SK-N-SH treated with all-trans-retinoic acid at 6 μM for 48 hours (cell line): ENCODE measurements at regions not wholly inside any gene's neighbourhood (a gene's known extent, or its start where the extent isn't known, plus 50 kb on each side); places are given as distances from the start of the nearest gene placed in this dataset.

Source experiments
- ATAC-seq: fragments of 200-7000 bp; cut with Tn5 transposase; 3 replicates; pipeline ENCODE4 v1.9.1; 2020; ENCODE audit warnings: mild to moderate bottlenecking, moderate library complexity
- ARNTL ChIP-seq: fragments of 450-650 bp; formaldehyde crosslinking; IDR thresholded peaks from 2 replicates; pipeline ENCODE4 v1.5.0; 2020; ENCODE audit warnings: low read depth, mild to moderate bottlenecking, moderate library complexity, borderline replicate concordance
- BACH2 ChIP-seq: fragments of 250-450 bp; sonication (Bioruptor Pico); IDR thresholded peaks from 2 replicates; pipeline ENCODE4 v1.9.0; 2021; ENCODE audit warnings: mild to moderate bottlenecking, borderline replicate concordance
- CSDC2 ChIP-seq: fragments of 250-450 bp; sonication (Bioruptor Pico); IDR thresholded peaks from 2 replicates; pipeline ENCODE4 v1.5.0; 2020; ENCODE audit warnings: mild to moderate bottlenecking, moderate library complexity
- ISL1 ChIP-seq: fragments of 250-450 bp; sonication (Bioruptor Pico); IDR thresholded peaks from 2 replicates; pipeline ENCODE4 v2.1.2; 2022; ENCODE audit warnings: mild to moderate bottlenecking, moderate library complexity
- PPARA ChIP-seq: fragments of 250-450 bp; sonication (Bioruptor Pico); IDR thresholded peaks from 2 replicates; pipeline ENCODE4 v1.5.0; 2020; ENCODE audit warnings: mild to moderate bottlenecking, borderline replicate concordance
- RARB ChIP-seq: fragments of 250-450 bp; sonication (Bioruptor Pico); IDR thresholded peaks from 2 replicates; pipeline ENCODE4 v1.8.0; 2021; ENCODE audit warnings: mild to moderate bottlenecking, moderate library complexity
- SNAI2 ChIP-seq: fragments of 250-450 bp; sonication (Bioruptor Pico); IDR thresholded peaks from 2 replicates; pipeline ENCODE4 v1.5.0; 2020; ENCODE audit warnings: mild to moderate bottlenecking, moderate library complexity
- TOX ChIP-seq: fragments of 250-450 bp; sonication (Bioruptor Pico); IDR thresholded peaks from 2 replicates; pipeline ENCODE4 v1.8.0; 2021; ENCODE audit warnings: mild to moderate bottlenecking, moderate library complexity, borderline replicate concordance
- ZC3H10 ChIP-seq: fragments of 250-450 bp; sonication (Bioruptor Pico); IDR thresholded peaks from 2 replicates; pipeline ENCODE4 v1.5.1; 2021; ENCODE audit warnings: mild to moderate bottlenecking, moderate library complexity
- ZFP30 ChIP-seq: fragments of 450-650 bp; formaldehyde crosslinking; IDR thresholded peaks from 2 replicates; pipeline ENCODE4 v1.5.0; 2022; ENCODE audit warnings: mild to moderate bottlenecking, moderate library complexity
- ZNF70 ChIP-seq: fragments of 450-650 bp; formaldehyde crosslinking; IDR thresholded peaks from 2 replicates; pipeline ENCODE4 v1.5.0; 2020; ENCODE audit warnings: mild to moderate bottlenecking, moderate library complexity
- ZNF8 ChIP-seq: fragments of 450-650 bp; formaldehyde crosslinking; IDR thresholded peaks from 2 replicates; pipeline ENCODE4 v1.5.0; 2020; ENCODE audit warnings: mild to moderate bottlenecking, moderate library complexity
- TF ChIP-seq, protein P1 (sequence below): fragments of 250-450 bp; sonication (Bioruptor Pico); IDR thresholded peaks from 2 replicates; pipeline ENCODE4 v1.5.0; 2020; ENCODE audit warnings: mild to moderate bottlenecking, moderate library complexity
- TF ChIP-seq, protein P2 (sequence below): fragments of 250-450 bp; sonication (Bioruptor Pico); IDR thresholded peaks from 2 replicates; pipeline ENCODE4 v1.5.1; 2021; ENCODE audit warnings: mild to moderate bottlenecking, moderate library complexity
- TF ChIP-seq, protein P3 (sequence below): fragments of 250-450 bp; sonication (Bioruptor Pico); IDR thresholded peaks from 2 replicates; pipeline ENCODE4 v1.5.1; 2020; ENCODE audit warnings: low read depth, mild to moderate bottlenecking, moderate library complexity
- TF ChIP-seq, protein P4 (sequence below): fragments of 250-450 bp; sonication (Bioruptor Pico); IDR thresholded peaks from 2 replicates; pipeline ENCODE4 v1.8.0; 2020; ENCODE audit warnings: mild to moderate bottlenecking, moderate library complexity, borderline replicate concordance
- TF ChIP-seq, protein P5 (sequence below): fragments of 250-450 bp; sonication (Bioruptor Pico); IDR thresholded peaks from 2 replicates; pipeline ENCODE4 v1.8.0; 2021; ENCODE audit warnings: low read depth, mild to moderate bottlenecking, moderate library complexity, borderline replicate concordance

DNA sequence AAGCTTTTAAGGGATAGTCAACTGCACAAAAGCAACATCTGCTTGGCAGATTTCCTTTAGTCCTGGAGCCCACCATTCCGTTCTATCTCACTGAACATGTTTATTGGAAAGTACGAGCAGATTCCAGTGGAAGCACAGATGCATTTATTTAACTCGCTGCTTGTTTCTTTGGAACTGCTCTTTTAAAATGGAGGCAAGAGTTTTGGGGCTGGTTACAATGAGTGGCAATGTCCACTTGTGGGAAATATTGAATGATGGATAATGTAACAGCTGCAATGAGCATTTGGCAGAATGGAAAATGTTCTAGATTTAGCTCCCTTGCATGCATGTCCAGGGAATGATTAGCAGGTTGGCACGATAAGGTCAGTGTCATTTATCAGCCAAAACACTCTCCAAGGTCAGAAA lies 163.0 kb downstream of the ATP23 start:
- ATAC-seq: no peak
- TF ChIP-seq ZNF70 (CRISPR knock-in tag): no peak
- no peak for TF ChIP-seq RARB (CRISPR knock-in tag)
- no peak for TF ChIP-seq ZNF8 (CRISPR knock-in tag)
- no peak for TF ChIP-seq TOX
- no peak for TF ChIP-seq BACH2 (CRISPR knock-in tag)

DNA sequence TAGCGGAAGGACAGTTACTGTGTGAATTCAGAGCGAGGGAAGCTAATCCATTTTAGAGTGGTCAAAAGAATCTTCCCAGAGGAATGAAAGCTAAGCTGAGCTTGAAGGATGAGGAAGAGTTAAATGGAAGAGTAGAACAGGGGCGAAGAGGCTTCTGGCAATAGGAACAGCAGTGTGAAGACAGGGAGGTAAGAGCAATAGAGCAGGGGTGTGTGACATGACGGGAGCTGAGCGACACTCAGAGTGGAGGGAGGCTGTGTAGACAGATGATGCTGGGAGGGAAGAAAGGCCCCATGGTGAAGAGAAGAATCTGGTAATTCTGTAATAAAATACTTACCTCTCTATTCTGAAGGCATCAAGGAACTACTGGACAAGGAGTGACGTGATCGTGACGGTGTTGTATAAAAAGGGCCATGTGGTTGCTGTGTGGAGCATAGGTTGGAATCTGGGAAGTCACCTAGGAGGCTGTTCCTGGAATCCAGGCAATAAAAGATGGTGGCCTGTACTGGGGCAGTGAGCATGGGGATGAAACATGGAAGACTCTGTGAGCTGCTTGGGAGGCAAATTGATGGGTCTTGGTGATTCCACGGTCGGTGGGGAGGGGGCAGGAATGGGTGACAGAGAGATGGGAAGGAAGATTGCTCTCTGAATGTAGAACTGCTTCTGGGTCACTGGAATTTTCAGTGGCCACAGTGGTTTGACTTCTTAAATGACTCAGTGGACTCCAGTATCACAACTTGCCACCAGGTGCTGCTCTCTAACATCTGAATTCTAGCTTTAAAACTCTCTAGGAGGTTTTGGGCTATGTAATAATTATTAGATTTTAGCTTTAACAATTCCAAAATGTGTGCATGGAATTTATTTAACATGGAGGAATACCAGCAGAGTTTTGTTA lies 164.1 kb downstream of the ATP23 start:
- ATAC-seq: no peak
- TF ChIP-seq BACH2 (CRISPR knock-in tag): no peak
- TF ChIP-seq, protein P1, sequence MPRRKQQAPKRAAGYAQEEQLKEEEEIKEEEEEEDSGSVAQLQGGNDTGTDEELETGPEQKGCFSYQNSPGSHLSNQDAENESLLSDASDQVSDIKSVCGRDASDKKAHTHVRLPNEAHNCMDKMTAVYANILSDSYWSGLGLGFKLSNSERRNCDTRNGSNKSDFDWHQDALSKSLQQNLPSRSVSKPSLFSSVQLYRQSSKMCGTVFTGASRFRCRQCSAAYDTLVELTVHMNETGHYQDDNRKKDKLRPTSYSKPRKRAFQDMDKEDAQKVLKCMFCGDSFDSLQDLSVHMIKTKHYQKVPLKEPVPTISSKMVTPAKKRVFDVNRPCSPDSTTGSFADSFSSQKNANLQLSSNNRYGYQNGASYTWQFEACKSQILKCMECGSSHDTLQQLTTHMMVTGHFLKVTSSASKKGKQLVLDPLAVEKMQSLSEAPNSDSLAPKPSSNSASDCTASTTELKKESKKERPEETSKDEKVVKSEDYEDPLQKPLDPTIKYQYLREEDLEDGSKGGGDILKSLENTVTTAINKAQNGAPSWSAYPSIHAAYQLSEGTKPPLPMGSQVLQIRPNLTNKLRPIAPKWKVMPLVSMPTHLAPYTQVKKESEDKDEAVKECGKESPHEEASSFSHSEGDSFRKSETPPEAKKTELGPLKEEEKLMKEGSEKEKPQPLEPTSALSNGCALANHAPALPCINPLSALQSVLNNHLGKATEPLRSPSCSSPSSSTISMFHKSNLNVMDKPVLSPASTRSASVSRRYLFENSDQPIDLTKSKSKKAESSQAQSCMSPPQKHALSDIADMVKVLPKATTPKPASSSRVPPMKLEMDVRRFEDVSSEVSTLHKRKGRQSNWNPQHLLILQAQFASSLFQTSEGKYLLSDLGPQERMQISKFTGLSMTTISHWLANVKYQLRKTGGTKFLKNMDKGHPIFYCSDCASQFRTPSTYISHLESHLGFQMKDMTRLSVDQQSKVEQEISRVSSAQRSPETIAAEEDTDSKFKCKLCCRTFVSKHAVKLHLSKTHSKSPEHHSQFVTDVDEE (CRISPR knock-in tag): no peak

DNA sequence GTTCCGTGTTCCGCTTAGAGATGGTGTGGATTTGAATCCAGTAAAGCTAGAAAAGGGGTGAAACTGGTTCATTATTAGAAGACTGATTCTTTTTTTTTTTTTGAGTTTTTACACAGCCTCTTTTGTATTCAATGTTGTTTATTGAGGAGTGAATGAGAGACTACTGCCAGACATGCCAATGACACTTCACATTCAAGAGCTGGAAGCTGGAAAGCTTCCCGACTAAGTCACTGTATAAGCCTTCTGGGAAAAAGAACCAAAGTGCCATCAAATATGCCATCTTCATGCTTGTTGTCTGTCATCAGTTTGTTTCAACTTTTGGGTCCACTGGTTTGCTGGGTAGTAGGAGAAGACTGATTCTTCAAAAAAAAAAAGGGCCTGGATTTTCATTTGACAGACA lies 164.8 kb downstream of the ATP23 start:
- ATAC-seq: no peak

DNA sequence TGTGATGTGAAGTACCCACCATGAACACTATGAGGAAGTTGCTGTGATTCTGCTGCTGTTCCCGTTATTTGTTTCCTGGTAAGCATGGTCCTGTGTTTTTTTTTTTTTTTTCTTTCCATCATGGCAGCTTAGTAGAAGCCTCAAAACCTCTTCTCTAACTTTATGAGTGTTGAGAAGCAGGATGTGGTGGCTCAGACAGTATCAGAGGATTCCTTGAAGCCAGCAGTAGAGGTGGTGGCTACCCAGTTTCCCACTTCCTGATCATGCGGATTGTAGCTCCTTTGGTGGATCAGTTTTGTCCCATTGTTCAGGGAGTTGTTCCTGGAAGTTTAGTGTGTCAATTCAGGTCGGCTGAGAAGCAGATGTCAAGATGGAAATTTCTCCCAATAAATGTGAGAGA lies 175.8 kb downstream of the ATP23 start:
- no peak for TF ChIP-seq RARB (CRISPR knock-in tag)
- TF ChIP-seq, protein P2, sequence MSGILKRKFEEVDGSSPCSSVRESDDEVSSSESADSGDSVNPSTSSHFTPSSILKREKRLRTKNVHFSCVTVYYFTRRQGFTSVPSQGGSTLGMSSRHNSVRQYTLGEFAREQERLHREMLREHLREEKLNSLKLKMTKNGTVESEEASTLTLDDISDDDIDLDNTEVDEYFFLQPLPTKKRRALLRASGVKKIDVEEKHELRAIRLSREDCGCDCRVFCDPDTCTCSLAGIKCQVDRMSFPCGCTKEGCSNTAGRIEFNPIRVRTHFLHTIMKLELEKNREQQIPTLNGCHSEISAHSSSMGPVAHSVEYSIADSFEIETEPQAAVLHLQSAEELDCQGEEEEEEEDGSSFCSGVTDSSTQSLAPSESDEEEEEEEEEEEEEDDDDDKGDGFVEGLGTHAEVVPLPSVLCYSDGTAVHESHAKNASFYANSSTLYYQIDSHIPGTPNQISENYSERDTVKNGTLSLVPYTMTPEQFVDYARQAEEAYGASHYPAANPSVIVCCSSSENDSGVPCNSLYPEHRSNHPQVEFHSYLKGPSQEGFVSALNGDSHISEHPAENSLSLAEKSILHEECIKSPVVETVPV: no peak
- TF ChIP-seq ZNF70 (CRISPR knock-in tag): no peak
- TF ChIP-seq, protein P3, sequence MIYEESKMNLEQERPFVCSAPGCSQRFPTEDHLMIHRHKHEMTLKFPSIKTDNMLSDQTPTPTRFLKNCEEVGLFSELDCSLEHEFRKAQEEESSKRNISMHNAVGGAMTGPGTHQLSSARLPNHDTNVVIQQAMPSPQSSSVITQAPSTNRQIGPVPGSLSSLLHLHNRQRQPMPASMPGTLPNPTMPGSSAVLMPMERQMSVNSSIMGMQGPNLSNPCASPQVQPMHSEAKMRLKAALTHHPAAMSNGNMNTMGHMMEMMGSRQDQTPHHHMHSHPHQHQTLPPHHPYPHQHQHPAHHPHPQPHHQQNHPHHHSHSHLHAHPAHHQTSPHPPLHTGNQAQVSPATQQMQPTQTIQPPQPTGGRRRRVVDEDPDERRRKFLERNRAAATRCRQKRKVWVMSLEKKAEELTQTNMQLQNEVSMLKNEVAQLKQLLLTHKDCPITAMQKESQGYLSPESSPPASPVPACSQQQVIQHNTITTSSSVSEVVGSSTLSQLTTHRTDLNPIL (CRISPR knock-in tag): no peak
- TF ChIP-seq ZNF8 (CRISPR knock-in tag): no peak
- TF ChIP-seq CSDC2 (CRISPR knock-in tag): no peak
- no peak for TF ChIP-seq ZC3H10 (CRISPR knock-in tag)
- TF ChIP-seq, all 23 proteins: peak for 0
- no peak for ATAC-seq

More for the DNA sequence above, 164.8 kb downstream of the ATP23 start:
- TF ChIP-seq SNAI2 (CRISPR knock-in tag): no peak
- TF ChIP-seq, protein P2: no peak
- TF ChIP-seq ZNF8 (CRISPR knock-in tag): no peak
- TF ChIP-seq PPARA (CRISPR knock-in tag): no peak
- no peak for TF ChIP-seq ZC3H10 (CRISPR knock-in tag)
- TF ChIP-seq ZFP30: no peak
- TF ChIP-seq, protein P4, sequence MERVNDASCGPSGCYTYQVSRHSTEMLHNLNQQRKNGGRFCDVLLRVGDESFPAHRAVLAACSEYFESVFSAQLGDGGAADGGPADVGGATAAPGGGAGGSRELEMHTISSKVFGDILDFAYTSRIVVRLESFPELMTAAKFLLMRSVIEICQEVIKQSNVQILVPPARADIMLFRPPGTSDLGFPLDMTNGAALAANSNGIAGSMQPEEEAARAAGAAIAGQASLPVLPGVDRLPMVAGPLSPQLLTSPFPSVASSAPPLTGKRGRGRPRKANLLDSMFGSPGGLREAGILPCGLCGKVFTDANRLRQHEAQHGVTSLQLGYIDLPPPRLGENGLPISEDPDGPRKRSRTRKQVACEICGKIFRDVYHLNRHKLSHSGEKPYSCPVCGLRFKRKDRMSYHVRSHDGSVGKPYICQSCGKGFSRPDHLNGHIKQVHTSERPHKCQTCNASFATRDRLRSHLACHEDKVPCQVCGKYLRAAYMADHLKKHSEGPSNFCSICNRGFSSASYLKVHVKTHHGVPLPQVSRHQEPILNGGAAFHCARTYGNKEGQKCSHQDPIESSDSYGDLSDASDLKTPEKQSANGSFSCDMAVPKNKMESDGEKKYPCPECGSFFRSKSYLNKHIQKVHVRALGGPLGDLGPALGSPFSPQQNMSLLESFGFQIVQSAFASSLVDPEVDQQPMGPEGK (CRISPR knock-in tag): no peak
- no peak for TF ChIP-seq ZNF70 (CRISPR knock-in tag)
- no peak for TF ChIP-seq RARB (CRISPR knock-in tag)
- TF ChIP-seq ARNTL: no peak
- no peak for TF ChIP-seq ISL1 (CRISPR knock-in tag)
- TF ChIP-seq, protein P5, sequence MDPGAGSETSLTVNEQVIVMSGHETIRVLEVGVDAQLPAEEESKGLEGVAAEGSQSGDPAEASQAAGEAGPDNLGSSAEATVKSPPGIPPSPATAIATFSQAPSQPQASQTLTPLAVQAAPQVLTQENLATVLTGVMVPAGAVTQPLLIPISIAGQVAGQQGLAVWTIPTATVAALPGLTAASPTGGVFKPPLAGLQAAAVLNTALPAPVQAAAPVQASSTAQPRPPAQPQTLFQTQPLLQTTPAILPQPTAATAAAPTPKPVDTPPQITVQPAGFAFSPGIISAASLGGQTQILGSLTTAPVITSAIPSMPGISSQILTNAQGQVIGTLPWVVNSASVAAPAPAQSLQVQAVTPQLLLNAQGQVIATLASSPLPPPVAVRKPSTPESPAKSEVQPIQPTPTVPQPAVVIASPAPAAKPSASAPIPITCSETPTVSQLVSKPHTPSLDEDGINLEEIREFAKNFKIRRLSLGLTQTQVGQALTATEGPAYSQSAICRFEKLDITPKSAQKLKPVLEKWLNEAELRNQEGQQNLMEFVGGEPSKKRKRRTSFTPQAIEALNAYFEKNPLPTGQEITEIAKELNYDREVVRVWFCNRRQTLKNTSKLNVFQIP (CRISPR knock-in tag): no peak
- TF ChIP-seq, all 23 proteins: peak for 0
